ENCODE measurements at regions not wholly inside any gene's neighbourhood (a gene's known extent, or its start where the extent isn't known, plus 50 kb on each side); places are given as distances from the start of the nearest gene placed in this dataset.

DNA sequence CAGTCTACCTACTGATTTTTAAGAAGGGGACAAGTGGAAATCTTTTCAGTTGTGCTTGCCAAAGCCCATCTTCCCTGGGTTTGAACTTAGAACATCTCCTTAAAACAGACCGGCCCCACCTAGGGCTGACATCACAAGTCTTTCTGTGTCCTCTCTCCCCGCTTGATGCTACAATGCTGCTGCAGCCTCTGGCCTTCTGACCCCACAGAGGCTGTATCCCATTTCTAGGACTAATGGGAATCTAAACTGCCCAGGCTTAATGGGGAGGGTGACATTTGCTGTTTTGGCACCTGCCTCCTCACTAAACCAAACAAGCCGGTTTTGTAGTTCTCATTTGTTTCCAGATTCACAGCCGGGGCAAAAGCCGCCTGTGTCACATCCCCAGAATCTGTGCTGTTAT, 121.3 kb upstream of the CADM1 start:
- Histone ChIP-seq H3K36me3 (no peaks in the 10 kb centered on the region), H3K4me3 (no peak overlapping the region), H3K27me3 (no peaks in the 10 kb centered on the region), H3K27ac (no peak overlapping the region), H3K4me1 (peaks cover 0 to 14% (median 0%) of the 10 kb centered on the region in 4 donors), H3K9me3 (no peaks in the 10 kb centered on the region)
- DNase-seq = no peak
- TF ChIP-seq, protein P1, sequence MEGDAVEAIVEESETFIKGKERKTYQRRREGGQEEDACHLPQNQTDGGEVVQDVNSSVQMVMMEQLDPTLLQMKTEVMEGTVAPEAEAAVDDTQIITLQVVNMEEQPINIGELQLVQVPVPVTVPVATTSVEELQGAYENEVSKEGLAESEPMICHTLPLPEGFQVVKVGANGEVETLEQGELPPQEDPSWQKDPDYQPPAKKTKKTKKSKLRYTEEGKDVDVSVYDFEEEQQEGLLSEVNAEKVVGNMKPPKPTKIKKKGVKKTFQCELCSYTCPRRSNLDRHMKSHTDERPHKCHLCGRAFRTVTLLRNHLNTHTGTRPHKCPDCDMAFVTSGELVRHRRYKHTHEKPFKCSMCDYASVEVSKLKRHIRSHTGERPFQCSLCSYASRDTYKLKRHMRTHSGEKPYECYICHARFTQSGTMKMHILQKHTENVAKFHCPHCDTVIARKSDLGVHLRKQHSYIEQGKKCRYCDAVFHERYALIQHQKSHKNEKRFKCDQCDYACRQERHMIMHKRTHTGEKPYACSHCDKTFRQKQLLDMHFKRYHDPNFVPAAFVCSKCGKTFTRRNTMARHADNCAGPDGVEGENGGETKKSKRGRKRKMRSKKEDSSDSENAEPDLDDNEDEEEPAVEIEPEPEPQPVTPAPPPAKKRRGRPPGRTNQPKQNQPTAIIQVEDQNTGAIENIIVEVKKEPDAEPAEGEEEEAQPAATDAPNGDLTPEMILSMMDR (IDR thresholded peaks at IDR 0.05) = no peak
- no peak for TF ChIP-seq POLR2A (IDR thresholded peaks at IDR 0.05)

DNA sequence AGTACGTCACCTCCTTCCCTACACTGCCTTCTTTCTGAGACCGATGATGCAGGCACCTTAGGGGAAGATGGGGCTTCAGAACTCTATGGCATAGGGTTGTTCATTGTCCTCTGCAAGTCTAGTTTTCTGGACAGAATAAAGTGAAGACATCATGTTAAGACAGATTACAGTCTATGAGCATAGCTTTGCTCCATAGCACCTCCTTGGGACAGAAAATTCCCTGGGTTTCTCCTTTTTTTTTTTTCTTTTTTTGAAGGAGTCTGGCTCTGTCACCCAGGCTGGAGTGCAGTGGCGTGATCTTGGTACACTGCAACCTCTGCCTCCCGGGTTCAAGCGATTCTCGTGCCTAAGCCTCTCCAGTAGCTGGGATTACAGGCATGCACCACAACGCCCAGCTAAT, 119.8 kb upstream of the CADM1 start:
- no peaks in the 10 kb centered on the region for H3K27me3 ChIP-seq
- H3K4me3 ChIP-seq = no peak overlapping the region
- H3K9me3 ChIP-seq = no peaks in the 10 kb centered on the region
- no peak for DNase-seq
- H3K27ac ChIP-seq = no peak overlapping the region
- no peaks in the 10 kb centered on the region for H3K36me3 ChIP-seq
- TF ChIP-seq, protein P1 (IDR thresholded peaks at IDR 0.05) = no peak
- TF ChIP-seq POLR2A (IDR thresholded peaks at IDR 0.05) = no peak
- H3K4me1 ChIP-seq = peaks cover 0 to 14% (median 0%) of the 10 kb centered on the region in 4 donors

DNA sequence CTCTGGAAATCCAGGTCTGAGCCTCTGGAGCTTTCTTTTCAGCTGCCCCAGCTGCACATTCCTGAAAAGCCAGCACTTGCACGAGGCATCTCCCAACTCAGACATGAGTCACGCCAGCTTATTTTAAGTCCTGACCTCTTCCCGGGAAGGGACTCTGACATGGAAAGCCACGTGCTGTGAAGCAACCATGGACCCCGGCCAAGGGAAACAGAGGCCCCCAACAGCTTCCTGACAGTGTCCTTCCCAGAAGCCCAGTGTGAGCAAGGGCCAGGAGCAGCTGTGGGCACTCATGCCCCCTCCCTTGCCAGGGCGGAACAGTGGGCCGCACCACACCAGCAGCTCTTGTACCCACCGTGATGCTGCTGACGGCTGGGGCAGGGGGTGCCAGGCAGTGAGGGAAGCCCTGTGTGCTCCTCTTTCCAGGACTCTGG, 118.8 kb upstream of the CADM1 start:
- Histone ChIP-seq H3K36me3 (no peaks in the 10 kb centered on the region), H3K27me3 (no peaks in the 10 kb centered on the region), H3K27ac (peak overlapping the region in 2 of 4 donors; percentile 74), H3K9me3 (no peaks in the 10 kb centered on the region), H3K4me3 (no peak overlapping the region), H3K4me1 (peaks cover 0 to 14% (median 0%) of the 10 kb centered on the region in 4 donors)
- TF ChIP-seq, protein P1 (IDR thresholded peaks at IDR 0.05) = no peak
- TF ChIP-seq POLR2A (IDR thresholded peaks at IDR 0.05) = no peak
- peak in 2 of 3 donors; percentile 16 to 75 for DNase-seq

DNA sequence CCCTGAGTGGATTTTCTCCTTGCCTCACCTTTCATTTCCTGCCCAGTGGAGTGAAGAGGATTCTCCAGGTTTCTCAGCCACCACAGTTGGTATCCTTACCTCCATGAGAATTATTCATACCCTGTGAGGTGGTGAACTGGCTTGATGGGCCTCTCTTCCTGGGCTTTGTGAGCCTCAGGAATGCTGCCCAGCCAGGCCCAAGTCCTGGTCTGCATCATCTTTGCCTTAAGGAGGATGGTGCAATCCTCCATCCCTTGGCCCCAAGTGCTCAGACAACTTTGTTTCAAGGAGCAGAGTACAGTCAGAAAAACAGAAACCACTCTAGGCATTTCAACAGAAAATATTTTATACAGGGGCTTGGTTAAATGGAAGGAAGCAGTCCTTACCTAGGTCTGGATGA, 114.2 kb upstream of the CADM1 start:
- H3K27me3 ChIP-seq = no peaks in the 10 kb centered on the region
- no peaks in the 10 kb centered on the region for H3K9me3 ChIP-seq

DNA sequence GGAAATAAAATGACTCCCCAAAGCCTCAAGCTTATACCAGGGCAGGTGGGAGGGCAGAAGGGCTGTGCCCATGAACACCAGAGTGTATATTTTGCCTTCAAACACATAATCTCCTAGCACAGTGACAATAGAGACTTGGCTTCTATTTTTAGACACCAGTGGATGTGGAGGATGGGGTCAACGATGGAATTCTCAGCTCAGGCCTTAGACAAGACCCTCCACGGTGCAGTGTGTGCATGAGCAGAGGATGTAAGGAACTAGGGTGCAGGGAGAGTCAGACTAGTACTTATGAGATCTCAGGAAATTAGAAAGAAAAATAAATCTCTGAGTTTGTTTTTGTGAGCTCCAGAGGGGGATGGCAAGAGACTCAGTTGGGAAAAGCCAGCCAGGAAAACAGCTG, 113.6 kb upstream of the CADM1 start:
- DNase-seq = no peak
- no peak overlapping the region for H3K27ac ChIP-seq
- peaks cover 0 to 8% (median 0%) of the 10 kb centered on the region in 4 donors for H3K4me1 ChIP-seq
- no peak overlapping the region for H3K4me3 ChIP-seq
- no peak for TF ChIP-seq POLR2A (IDR thresholded peaks at IDR 0.05)
- TF ChIP-seq, protein P1 (IDR thresholded peaks at IDR 0.05) = no peak
- H3K27me3 ChIP-seq = no peaks in the 10 kb centered on the region
- no peaks in the 10 kb centered on the region for H3K36me3 ChIP-seq
- H3K9me3 ChIP-seq = no peaks in the 10 kb centered on the region

More for the DNA sequence above, 114.2 kb upstream of the CADM1 start:
- Histone ChIP-seq H3K4me3 (no peak overlapping the region), H3K27ac (no peak overlapping the region), H3K36me3 (no peaks in the 10 kb centered on the region), H3K4me1 (peaks cover 0 to 14% (median 0%) of the 10 kb centered on the region in 4 donors)
- no peak for DNase-seq
- TF ChIP-seq, protein P1 (IDR thresholded peaks at IDR 0.05) = no peak
- no peak for TF ChIP-seq POLR2A (IDR thresholded peaks at IDR 0.05)

DNA sequence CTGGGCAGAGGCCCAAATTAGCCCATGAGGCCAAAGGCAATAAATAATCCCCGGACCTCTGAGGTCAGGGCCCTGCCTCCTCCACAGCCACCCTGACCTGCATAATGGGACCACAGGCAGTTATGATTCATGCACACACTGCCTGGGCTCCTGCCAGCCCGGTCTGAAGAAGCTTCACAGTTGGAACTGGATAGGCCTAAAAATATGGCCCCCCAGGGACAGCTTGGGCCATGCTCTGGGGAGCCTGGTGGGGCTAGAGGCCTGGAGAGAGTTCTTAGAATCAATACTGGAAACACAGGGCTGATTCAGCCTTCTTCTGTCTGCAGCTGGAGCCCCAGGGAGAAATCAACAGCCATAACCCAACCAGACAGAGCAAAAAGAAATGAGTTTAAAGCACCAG, 112.8 kb upstream of the CADM1 start:
- Histone ChIP-seq H3K36me3 (no peaks in the 10 kb centered on the region), H3K27me3 (no peaks in the 10 kb centered on the region), H3K4me1 (peaks cover 0 to under 1% (median 0%) of the 10 kb centered on the region in 4 donors), H3K4me3 (no peak overlapping the region), H3K27ac (no peak overlapping the region), H3K9me3 (no peaks in the 10 kb centered on the region)
- DNase-seq = peak in 1 of 3 donors; percentile 47
- TF ChIP-seq, protein P1 (IDR thresholded peaks at IDR 0.05) = no peak
- TF ChIP-seq POLR2A (IDR thresholded peaks at IDR 0.05) = no peak
